Keratinocyte (primary cell): ENCODE measurements at regions not wholly inside any gene's neighbourhood (a gene's known extent, or its start where the extent isn't known, plus 50 kb on each side); places are given as distances from the start of the nearest gene placed in this dataset.
"Not testable (repeated sequence)": the region's sequence is repeated elsewhere in the genome, so short reads cannot be mapped to it uniquely, and the experiment has no call there.

Experiments used
- DNase-seq: peaks from one replicate; pipeline ENCODE4 v3.0.0-alpha.2; 2011; ENCODE audit warnings: low read depth, missing footprints, low spot score
- FAIRE-seq: peaks from 2 replicates; lab custom pipeline; 2011; peaks lifted over from hg19 to GRCh38; lab: Jason Lieb, UNC
- H2AFZ ChIP-seq: 2 replicates; pipeline ENCODE4 v1.6.0; 2012; ENCODE audit warnings: low read length, control low read depth, inconsistent platforms; ENCODE audit not compliant: control insufficient read depth
- H3K27ac ChIP-seq: 2 replicates; pipeline ENCODE4 v1.5.1; 2011; ENCODE audit warnings: low read length; ENCODE audit not compliant: control insufficient read depth, insufficient read depth
- H3K27me3 ChIP-seq: 3 replicates; pipeline ENCODE4 v1.6.0; 2011; ENCODE audit warnings: low read length; ENCODE audit not compliant: control insufficient read depth, insufficient read depth; ENCODE audit errors: extremely low read depth
- H3K36me3 ChIP-seq, 2 experiments: 2 replicates in 1 of 2; 3 replicates in 1 of 2; pipeline ENCODE4 v1.5.1; 2011; ENCODE audit warnings: low read length in 2 of 2, mild to moderate bottlenecking in 1 of 2; ENCODE audit not compliant: control insufficient read depth in 2 of 2, insufficient read depth in 2 of 2; ENCODE audit errors: extremely low read depth in 1 of 2
- H3K4me1 ChIP-seq: 3 replicates; pipeline ENCODE4 v1.5.1; 2011; ENCODE audit warnings: low read length; ENCODE audit not compliant: control insufficient read depth, insufficient read depth; ENCODE audit errors: extremely low read depth
- H3K4me2 ChIP-seq: 3 replicates; pipeline ENCODE4 v1.6.0; 2011; ENCODE audit warnings: low read depth, low read length; ENCODE audit not compliant: control insufficient read depth, insufficient read depth; ENCODE audit errors: extremely low read depth
- H3K4me3 ChIP-seq, 3 experiments: fragments of 200-600 bp in 1 of 3; sonication (generic) in 1 of 3; 2 replicates in 2 of 3; 3 replicates in 1 of 3; pipeline ENCODE4 v1.5.1; 2011 to 2016; ENCODE audit warnings: low read length in 3 of 3, mild to moderate bottlenecking in 3 of 3, control low read depth in 2 of 3, inconsistent platforms in 1 of 3, low read depth in 1 of 3, mixed read lengths in 1 of 3, mixed run types in 1 of 3, moderate library complexity in 1 of 3; ENCODE audit not compliant: control insufficient read depth in 2 of 3, insufficient read depth in 2 of 3; ENCODE audit errors: extremely low read depth in 1 of 3
- H3K79me2 ChIP-seq: 2 replicates; pipeline ENCODE4 v1.6.0; 2012; ENCODE audit warnings: low read length; ENCODE audit not compliant: control insufficient read depth, insufficient read depth
- H3K9ac ChIP-seq: 3 replicates; pipeline ENCODE4 v1.6.0; 2011; ENCODE audit warnings: low read length; ENCODE audit not compliant: control insufficient read depth, insufficient read depth; ENCODE audit errors: extremely low read depth
- H3K9me1 ChIP-seq: 3 replicates; pipeline ENCODE4 v1.6.0; 2011; ENCODE audit warnings: low read length; ENCODE audit not compliant: control insufficient read depth, insufficient read depth; ENCODE audit errors: extremely low read depth
- H3K9me3 ChIP-seq: 2 replicates; pipeline ENCODE4 v1.5.1; 2012; ENCODE audit warnings: low read depth, low read length; ENCODE audit not compliant: control insufficient read depth
- H4K20me1 ChIP-seq: 3 replicates; pipeline ENCODE4 v1.6.0; 2011; ENCODE audit warnings: low read length; ENCODE audit not compliant: control insufficient read depth, insufficient read depth; ENCODE audit errors: extremely low read depth
- CTCF ChIP-seq, 3 experiments: IDR thresholded peaks in 1 of 3; conservative IDR thresholded peaks in 1 of 3; optimal IDR thresholded peaks in 1 of 3; 2 replicates in 2 of 3; 3 replicates in 1 of 3; pipeline versions ENCODE3 to v1.5.1; 2011; ENCODE audit warnings: low read length in 3 of 3, mild to moderate bottlenecking in 3 of 3, moderate library complexity in 2 of 3, control low read depth in 1 of 3, inconsistent platforms in 1 of 3; ENCODE audit not compliant: insufficient read depth in 2 of 3; ENCODE audit errors: extremely low read depth in 1 of 3
- EZH2 ChIP-seq: IDR thresholded peaks from one replicate; pipeline ENCODE4 v1.6.1; 2012; ENCODE audit warnings: inconsistent platforms, mild to moderate bottlenecking, low read length, moderate library complexity
- dilution Hi-C: fragments of 300-500 bp; cut with MboI; formaldehyde crosslinking; loops from one replicate; pipeline ENCODE4 v1.7.0; 2020; ENCODE audit warnings: low sequenced_read_pairs; ENCODE audit not compliant: extremely low pct_ligation_motif_present

GRCh38 chr21:18002393-18002792 is 183.2 kb upstream of the C21orf91 start:
- no peaks in the 10 kb centered on the region for H3K9me3 ChIP-seq
- no peaks in the 10 kb centered on the region for H3K27me3 ChIP-seq
- no peaks in the 10 kb centered on the region for H3K9me1 ChIP-seq
- no peak overlapping the region for H3K9ac ChIP-seq
- no peaks in the 10 kb centered on the region for H4K20me1 ChIP-seq
- H3K4me2 ChIP-seq = no peak overlapping the region
- no peaks in the 10 kb centered on the region for H3K4me1 ChIP-seq
- dilution Hi-C loops = no loop called here
- FAIRE-seq (no peak), DNase-seq (no peak)
- no peak overlapping the region for H2AFZ ChIP-seq
- no peaks in the 10 kb centered on the region for H3K79me2 ChIP-seq
- H3K36me3 ChIP-seq = no peaks in the 10 kb centered on the region
- TF ChIP-seq EZH2 (no peak), CTCF (optimal IDR thresholded peaks at IDR 0.05 in 1 of 3, IDR thresholded peaks at IDR 0.05 in 1 of 3, conservative IDR thresholded peaks at IDR 0.05 in 1 of 3; ENCODE audit: extremely low read depth in 1 of 3, insufficient read depth in 2 of 3, low read length in 3 of 3) (no peak)
- H3K4me3 ChIP-seq = no peak overlapping the region
- H3K27ac ChIP-seq = no peak overlapping the region

GRCh38 chr21:18000981-18001686 is 182.0 kb upstream of the C21orf91 start:
- Histone ChIP-seq H3K9ac (no peak overlapping the region), H3K9me1 (no peaks in the 10 kb centered on the region), H3K4me1 (no peaks in the 10 kb centered on the region), H3K4me2 (no peak overlapping the region), H2AFZ (no peak overlapping the region), H3K36me3 (no peaks in the 10 kb centered on the region), H3K9me3 (no peaks in the 10 kb centered on the region), H3K79me2 (no peaks in the 10 kb centered on the region), H4K20me1 (no peaks in the 10 kb centered on the region), H3K27me3 (no peaks in the 10 kb centered on the region), H3K27ac (no peak overlapping the region), H3K4me3 (no peak overlapping the region)
- TF ChIP-seq EZH2 = no peak
- no peak for TF ChIP-seq CTCF (optimal IDR thresholded peaks at IDR 0.05 in 1 of 3, IDR thresholded peaks at IDR 0.05 in 1 of 3, conservative IDR thresholded peaks at IDR 0.05 in 1 of 3; ENCODE audit: extremely low read depth in 1 of 3, insufficient read depth in 2 of 3, low read length in 3 of 3)
- no peak for FAIRE-seq
- dilution Hi-C loops = no loop called here
- DNase-seq = no peak

GRCh38 chr21:17998599-17998998 is 179.4 kb upstream of the C21orf91 start:
- H3K36me3 ChIP-seq, H3K27ac ChIP-seq, H3K9ac ChIP-seq, H3K4me3 ChIP-seq, H3K9me1 ChIP-seq, H2AFZ ChIP-seq, H3K79me2 ChIP-seq, FAIRE-seq, H4K20me1 ChIP-seq, dilution Hi-C loops, H3K27me3 ChIP-seq, H3K9me3 ChIP-seq, DNase-seq, H3K4me2 ChIP-seq, H3K4me1 ChIP-seq: not testable (repeated sequence)
